HEK293 (cell line): ENCODE measurements at regions not wholly inside any gene's neighbourhood (a gene's known extent, or its start where the extent isn't known, plus 50 kb on each side); places are given as distances from the start of the nearest gene placed in this dataset.

Experiments
- CTCF ChIP-seq: fragments of 450-650 bp; formaldehyde crosslinking; IDR thresholded peaks from 2 replicates; pipeline ENCODE4 v1.5.1; 2016; ENCODE audit warnings: missing biosample characterization, missing genetic modification characterization
- MYNN ChIP-seq: fragments of 450-650 bp; formaldehyde crosslinking; IDR thresholded peaks from 2 replicates; pipeline ENCODE4 v1.5.1; 2016; ENCODE audit warnings: missing biosample characterization, missing genetic modification characterization, borderline replicate concordance
- REST ChIP-seq: fragments of 450-650 bp; formaldehyde crosslinking; IDR thresholded peaks from 2 replicates; pipeline ENCODE4 v1.5.1; 2016; ENCODE audit warnings: missing biosample characterization, missing genetic modification characterization
- ZBTB49 ChIP-seq: fragments of 450-650 bp; formaldehyde crosslinking; IDR thresholded peaks from 2 replicates; pipeline ENCODE4 v1.5.1; 2016; ENCODE audit warnings: missing biosample characterization, missing genetic modification characterization, low read depth
- ZBTB8A ChIP-seq: fragments of 450-650 bp; formaldehyde crosslinking; IDR thresholded peaks from 2 replicates; pipeline ENCODE4 v1.5.1; 2016; ENCODE audit warnings: missing biosample characterization, missing genetic modification characterization
- ZFP37 ChIP-seq: fragments of 450-650 bp; formaldehyde crosslinking; IDR thresholded peaks from 2 replicates; pipeline ENCODE4 v1.5.1; 2016; ENCODE audit warnings: missing biosample characterization, missing genetic modification characterization
- ZNF138 ChIP-seq: fragments of 450-650 bp; formaldehyde crosslinking; IDR thresholded peaks from 2 replicates; pipeline ENCODE4 v1.5.1; 2016; ENCODE audit warnings: missing biosample characterization, missing genetic modification characterization, borderline replicate concordance
- ZNF274 ChIP-seq, 2 experiments: fragments of 200-500 bp in 1 of 2; fragments of 450-650 bp in 1 of 2; sonication (Bioruptor generic) in 1 of 2; formaldehyde crosslinking in 1 of 2; IDR thresholded peaks; 2 replicates each; pipeline versions ENCODE4 v1.5.1 to v1.6.1; 2014 to 2016; ENCODE audit warnings: borderline replicate concordance in 1 of 2, inconsistent platforms in 1 of 2, low read length in 1 of 2, missing biosample characterization in 1 of 2, missing genetic modification characterization in 1 of 2
- ZNF549 ChIP-seq: fragments of 450-650 bp; IDR thresholded peaks from 2 replicates; pipeline ENCODE4 v1.5.1; 2018; ENCODE audit warnings: missing biosample characterization, missing genetic modification characterization, mild to moderate bottlenecking, inconsistent platforms, moderate library complexity
- ZNF660 ChIP-seq: fragments of 450-650 bp; IDR thresholded peaks from 2 replicates; pipeline ENCODE4 v1.5.1; 2018; ENCODE audit warnings: missing biosample characterization, mild to moderate bottlenecking, missing genetic modification characterization

GRCh38 chr9:106801816-106802215, 61.1 kb upstream of the ZNF462 start:
- TF ChIP-seq REST (tag by site-specific recombination) (no peak), MYNN (tag by site-specific recombination) (no peak), CTCF (tag by site-specific recombination) (no peak), ZNF274 (IDR thresholded peaks at IDR 0.05; ENCODE audit: low read length) (no peak), ZNF274 (tag by site-specific recombination; IDR thresholded peaks at IDR 0.05; ENCODE audit: borderline replicate concordance) (no peak), ZBTB49 (tag by site-specific recombination) (no peak), ZNF138 (tag by site-specific recombination) (no peak), ZFP37 (no peak), ZBTB8A (tag by site-specific recombination) (no peak), ZNF549 (tag by site-specific recombination) (no peak), ZNF660 (tag by site-specific recombination) (no peak)
